ENCODE measurements at regions not wholly inside any gene's neighbourhood (a gene's known extent, or its start where the extent isn't known, plus 50 kb on each side); places are given as distances from the start of the nearest gene placed in this dataset.

DNA sequence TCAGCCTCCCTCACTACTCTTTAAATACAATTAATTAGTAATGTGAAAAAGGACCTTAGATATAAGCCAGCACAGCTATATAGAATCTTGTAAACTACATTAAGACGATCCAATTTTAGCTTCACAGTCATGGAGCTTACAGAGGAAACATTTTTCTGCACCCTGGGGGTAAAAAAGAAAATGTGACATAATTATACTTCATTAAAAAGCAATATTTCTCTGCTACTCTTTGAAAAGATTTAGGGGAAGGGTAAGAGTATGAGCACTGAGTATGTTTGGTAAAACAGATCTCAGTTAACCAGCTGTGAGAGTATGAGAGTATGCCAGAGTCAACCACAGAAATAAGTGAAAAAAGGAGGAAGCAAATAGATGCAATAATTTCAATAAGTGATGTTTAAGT, 1415.9 kb downstream of the PLA2G4A start:
- H3K4me1 Mint-ChIP-seq (ENCODE audit: low read depth) = peaks cover 8% of the 10 kb centered on the region
- no peaks in the 10 kb centered on the region for H3K36me3 Mint-ChIP-seq (ENCODE audit: low read depth)
- H3K9me3 Mint-ChIP-seq = peaks cover 19% of the 10 kb centered on the region
- no peak overlapping the region for H3K4me3 Mint-ChIP-seq
- no peak overlapping the region for H3K27ac Mint-ChIP-seq
- no peaks in the 10 kb centered on the region for H3K27me3 Mint-ChIP-seq
- intact Hi-C loops (cut with micrococcal nuclease) = no loop called here

GRCh38 chr1:188247255-188247654, 1418.5 kb downstream of the PLA2G4A start:
- H3K36me3 Mint-ChIP-seq (ENCODE audit: low read depth) = no peaks in the 10 kb centered on the region
- no peak overlapping the region for H3K27ac Mint-ChIP-seq
- H3K4me3 Mint-ChIP-seq = no peak overlapping the region

DNA sequence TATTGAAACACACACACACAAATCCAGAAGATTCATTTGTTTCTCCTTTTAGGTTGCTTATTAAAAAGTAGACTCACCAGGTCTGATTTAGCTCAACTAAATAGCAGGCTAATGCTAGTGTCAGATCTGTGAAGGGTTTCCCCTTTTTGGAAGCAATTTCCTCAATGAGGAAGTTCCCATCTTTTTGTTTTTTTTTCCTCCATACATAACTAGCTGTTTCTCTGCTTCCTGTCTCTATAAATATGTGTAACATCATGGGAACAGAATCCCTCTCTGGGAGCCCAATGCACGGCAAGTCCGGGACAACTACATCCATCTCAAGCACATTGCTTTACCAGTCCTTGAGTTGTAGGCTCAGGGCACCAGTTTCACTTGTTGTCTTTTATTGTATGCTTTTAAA, 1421.1 kb downstream of the PLA2G4A start:
- Mint-ChIP-seq H3K36me3 (ENCODE audit: low read depth) (no peaks in the 10 kb centered on the region), H3K27me3 (no peaks in the 10 kb centered on the region), H3K27ac (no peak overlapping the region)

More at GRCh38 chr1:188247255-188247654, 1418.5 kb downstream of the PLA2G4A start:
- Mint-ChIP-seq H3K4me1 (ENCODE audit: low read depth) (peaks cover 6% of the 10 kb centered on the region), H3K27me3 (no peaks in the 10 kb centered on the region), H3K9me3 (peaks cover 8% of the 10 kb centered on the region)
- intact Hi-C loops (cut with micrococcal nuclease) = no loop called here

GRCh38 chr1:188251036-188251435, 1422.3 kb downstream of the PLA2G4A start:
- Mint-ChIP-seq H3K9me3 (peaks cover 11% of the 10 kb centered on the region), H3K27ac (no peak overlapping the region), H3K27me3 (no peaks in the 10 kb centered on the region), H3K4me1 (ENCODE audit: low read depth) (peaks cover 6% of the 10 kb centered on the region), H3K4me3 (no peak overlapping the region), H3K36me3 (ENCODE audit: low read depth) (no peaks in the 10 kb centered on the region)
- intact Hi-C loops (cut with micrococcal nuclease) = no loop called here

More for the DNA sequence above, 1421.1 kb downstream of the PLA2G4A start:
- Mint-ChIP-seq H3K4me3 (no peak overlapping the region), H3K9me3 (peaks cover 2% of the 10 kb centered on the region), H3K4me1 (ENCODE audit: low read depth) (peaks cover 6% of the 10 kb centered on the region)
- intact Hi-C loops (cut with micrococcal nuclease) = no loop called here

GRCh38 chr1:188261849-188262248, 1433.1 kb downstream of the PLA2G4A start:
- H3K9me3 Mint-ChIP-seq = peaks cover 63% of the 10 kb centered on the region
- no peak overlapping the region for H3K27ac Mint-ChIP-seq
- H3K27me3 Mint-ChIP-seq = no peaks in the 10 kb centered on the region
- intact Hi-C loops (cut with micrococcal nuclease) = no loop called here
- H3K4me1 Mint-ChIP-seq (ENCODE audit: low read depth) = no peaks in the 10 kb centered on the region
- no peak overlapping the region for H3K4me3 Mint-ChIP-seq
- no peaks in the 10 kb centered on the region for H3K36me3 Mint-ChIP-seq (ENCODE audit: low read depth)

DNA sequence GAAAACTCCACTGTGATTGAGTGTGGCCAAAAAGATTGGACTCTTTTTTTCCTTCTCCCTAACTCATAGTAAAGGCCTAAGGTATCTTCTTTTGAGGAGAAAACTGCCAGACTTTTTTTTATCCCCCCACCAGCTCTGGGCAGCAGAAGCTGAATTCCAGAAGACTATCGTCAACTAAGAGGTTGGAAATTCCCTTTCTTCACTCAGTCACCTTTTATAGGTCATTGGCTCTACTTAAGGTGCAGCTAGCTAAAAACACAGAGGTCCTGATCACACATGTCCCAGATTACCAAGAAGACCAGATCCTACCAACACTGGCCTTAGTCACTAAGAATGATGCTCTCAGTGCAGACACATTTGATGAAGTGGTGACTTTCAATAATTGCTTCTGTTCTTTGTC, 1441.2 kb downstream of the PLA2G4A start:
- intact Hi-C loops (cut with micrococcal nuclease) = no loop called here
- Mint-ChIP-seq H3K9me3 (peaks cover 21% of the 10 kb centered on the region), H3K27ac (no peak overlapping the region), H3K27me3 (no peaks in the 10 kb centered on the region), H3K4me3 (no peak overlapping the region), H3K4me1 (ENCODE audit: low read depth) (no peaks in the 10 kb centered on the region), H3K36me3 (ENCODE audit: low read depth) (no peaks in the 10 kb centered on the region)

DNA sequence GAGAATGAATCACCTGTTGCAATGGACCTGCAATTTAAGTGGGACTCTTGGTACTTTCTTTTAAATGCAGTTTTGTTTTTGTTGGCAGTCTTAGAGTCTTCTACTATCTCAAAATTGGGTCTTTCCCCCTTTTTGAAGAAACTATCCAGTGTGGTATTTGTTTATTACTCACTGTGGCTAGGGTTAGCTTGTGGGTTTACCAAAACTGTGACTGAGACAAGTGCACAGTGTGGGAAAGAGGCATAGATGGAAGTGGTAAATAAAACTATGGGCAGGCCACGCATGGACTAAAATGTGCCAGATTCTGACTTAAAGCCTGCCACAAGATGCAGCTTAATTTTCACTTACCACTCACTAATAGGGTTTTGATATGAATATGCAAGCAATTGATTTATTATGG, 1441.7 kb downstream of the PLA2G4A start:
- H3K4me1 Mint-ChIP-seq (ENCODE audit: low read depth) = no peaks in the 10 kb centered on the region
- H3K9me3 Mint-ChIP-seq = peaks cover 19% of the 10 kb centered on the region
- H3K27ac Mint-ChIP-seq = no peak overlapping the region
- H3K4me3 Mint-ChIP-seq = no peak overlapping the region
- no peaks in the 10 kb centered on the region for H3K27me3 Mint-ChIP-seq
- intact Hi-C loops (cut with micrococcal nuclease) = no loop called here
- no peaks in the 10 kb centered on the region for H3K36me3 Mint-ChIP-seq (ENCODE audit: low read depth)

DNA sequence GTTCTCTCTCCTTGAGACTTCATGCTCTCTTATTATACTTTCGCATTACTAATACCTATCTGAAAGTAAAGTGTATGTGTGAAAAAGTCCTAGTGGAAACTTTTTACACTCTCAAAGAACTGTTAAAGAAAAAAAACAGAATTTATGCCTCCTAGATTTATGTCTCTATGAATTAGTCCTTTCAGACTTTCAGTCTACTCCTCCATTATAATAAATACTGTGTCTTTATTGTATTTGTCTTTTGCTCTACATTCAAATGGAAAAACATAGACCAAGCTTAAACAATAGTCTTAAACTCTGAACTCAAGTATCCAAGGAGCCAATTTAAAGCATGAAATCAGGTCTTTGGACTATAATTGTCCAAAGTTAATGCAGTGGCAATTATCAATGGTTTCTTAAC, 1449.0 kb downstream of the PLA2G4A start:
- intact Hi-C loops (cut with micrococcal nuclease) = no loop called here
- Mint-ChIP-seq H3K4me1 (ENCODE audit: low read depth) (no peaks in the 10 kb centered on the region), H3K27me3 (no peaks in the 10 kb centered on the region), H3K9me3 (peaks cover 15% of the 10 kb centered on the region), H3K36me3 (ENCODE audit: low read depth) (no peaks in the 10 kb centered on the region), H3K4me3 (no peak overlapping the region), H3K27ac (no peak overlapping the region)

- intact Hi-C loops (cut with micrococcal nuclease) = no loop called here
- Mint-ChIP-seq H3K9me3 (peaks cover 15% of the 10 kb centered on the region), H3K4me3 (no peak overlapping the region)
Measured at GRCh38 chr1:188281921-188282320, 1453.2 kb downstream of the PLA2G4A start.

GRCh38 chr1:188295157-188295556, 1466.4 kb downstream of the PLA2G4A start:
- Mint-ChIP-seq H3K27me3 (no peaks in the 10 kb centered on the region), H3K9me3 (peaks cover 31% of the 10 kb centered on the region), H3K36me3 (ENCODE audit: low read depth) (no peaks in the 10 kb centered on the region), H3K4me3 (no peak overlapping the region), H3K27ac (no peak overlapping the region), H3K4me1 (ENCODE audit: low read depth) (no peaks in the 10 kb centered on the region)
- intact Hi-C loops (cut with micrococcal nuclease) = no loop called here

More at GRCh38 chr1:188281921-188282320, 1453.2 kb downstream of the PLA2G4A start:
- no peaks in the 10 kb centered on the region for H3K27me3 Mint-ChIP-seq
- H3K27ac Mint-ChIP-seq = no peak overlapping the region
- no peaks in the 10 kb centered on the region for H3K36me3 Mint-ChIP-seq (ENCODE audit: low read depth)
- no peaks in the 10 kb centered on the region for H3K4me1 Mint-ChIP-seq (ENCODE audit: low read depth)

DNA sequence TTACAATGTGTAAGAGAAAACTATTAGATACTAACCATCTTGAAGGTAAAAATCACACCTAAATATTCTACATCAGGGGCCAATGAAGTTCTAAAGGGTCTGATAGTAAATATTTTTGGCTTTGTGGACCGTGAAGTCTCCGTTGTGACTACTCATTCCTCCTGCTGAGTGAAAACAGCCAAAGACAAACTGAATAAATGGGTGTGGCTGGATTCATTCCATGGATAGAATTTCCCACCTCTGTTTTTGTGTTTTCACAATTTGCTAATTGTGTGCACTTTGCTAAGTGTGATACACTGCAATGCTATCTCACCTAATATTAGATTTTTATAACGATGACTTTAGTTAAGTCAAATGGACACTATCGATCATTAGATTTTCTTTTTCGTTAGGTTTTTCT, 1474.0 kb downstream of the PLA2G4A start:
- H3K27me3 Mint-ChIP-seq = no peaks in the 10 kb centered on the region
- no peak overlapping the region for H3K27ac Mint-ChIP-seq
- intact Hi-C loops (cut with micrococcal nuclease) = no loop called here
- H3K4me1 Mint-ChIP-seq (ENCODE audit: low read depth) = no peaks in the 10 kb centered on the region
- H3K36me3 Mint-ChIP-seq (ENCODE audit: low read depth) = no peaks in the 10 kb centered on the region
- H3K9me3 Mint-ChIP-seq = peaks cover 31% of the 10 kb centered on the region
- H3K4me3 Mint-ChIP-seq = no peak overlapping the region

- intact Hi-C loops (cut with micrococcal nuclease) = no loop called here
- Mint-ChIP-seq H3K27ac (no peak overlapping the region), H3K4me3 (no peak overlapping the region), H3K9me3 (no peaks in the 10 kb centered on the region), H3K27me3 (no peaks in the 10 kb centered on the region), H3K4me1 (ENCODE audit: low read depth) (no peaks in the 10 kb centered on the region), H3K36me3 (ENCODE audit: low read depth) (no peaks in the 10 kb centered on the region)
Measured at GRCh38 chr1:188314557-188315137, 1485.9 kb downstream of the PLA2G4A start.

DNA sequence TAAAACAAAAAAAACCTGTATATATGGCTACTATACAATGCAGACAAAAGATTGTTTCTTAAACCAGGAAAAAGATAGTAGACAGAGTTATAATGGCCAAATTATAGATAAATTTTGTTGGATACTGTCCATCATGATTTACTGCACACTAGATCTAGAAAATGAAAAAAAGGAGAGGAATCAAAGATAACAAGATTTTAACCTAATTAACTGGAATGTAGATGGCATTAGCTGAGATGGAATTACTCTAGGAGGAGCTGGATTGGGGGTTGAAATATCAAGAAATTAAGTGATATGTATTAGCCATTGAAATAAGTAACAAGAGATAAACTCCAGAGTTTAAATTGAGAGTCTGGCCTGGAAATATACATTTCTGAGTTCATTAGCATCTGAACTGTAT, 1489.1 kb downstream of the PLA2G4A start:
- no peaks in the 10 kb centered on the region for H3K27me3 Mint-ChIP-seq
- H3K36me3 Mint-ChIP-seq (ENCODE audit: low read depth) = no peaks in the 10 kb centered on the region

DNA sequence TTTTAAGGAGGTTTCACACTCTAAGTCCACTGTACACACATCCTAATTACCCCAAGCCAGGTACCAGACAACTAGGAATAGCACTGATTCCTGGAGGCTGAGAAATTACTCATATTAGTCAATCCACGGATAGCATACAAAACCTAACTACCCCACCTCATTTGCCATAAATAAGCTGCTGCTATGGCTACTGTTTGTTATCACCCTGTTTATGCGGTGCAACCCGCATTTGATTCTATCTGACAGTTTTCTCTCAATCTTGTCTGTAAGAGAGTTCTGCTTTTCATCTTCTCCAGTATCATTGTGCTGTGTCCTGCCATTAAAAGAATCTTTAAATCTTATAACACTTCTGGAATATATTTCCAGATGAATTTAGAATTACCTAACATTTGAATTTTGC, 1496.5 kb downstream of the PLA2G4A start:
- intact Hi-C loops (cut with micrococcal nuclease) = no loop called here
- H3K27me3 Mint-ChIP-seq = no peaks in the 10 kb centered on the region
- H3K27ac Mint-ChIP-seq = no peak overlapping the region
- no peaks in the 10 kb centered on the region for H3K36me3 Mint-ChIP-seq (ENCODE audit: low read depth)
- H3K4me3 Mint-ChIP-seq = no peak overlapping the region
- H3K4me1 Mint-ChIP-seq (ENCODE audit: low read depth) = no peaks in the 10 kb centered on the region
- H3K9me3 Mint-ChIP-seq = no peaks in the 10 kb centered on the region

More for the DNA sequence above, 1489.1 kb downstream of the PLA2G4A start:
- Mint-ChIP-seq H3K27ac (no peak overlapping the region), H3K4me3 (no peak overlapping the region), H3K9me3 (no peaks in the 10 kb centered on the region), H3K4me1 (ENCODE audit: low read depth) (no peaks in the 10 kb centered on the region)
- intact Hi-C loops (cut with micrococcal nuclease) = no loop called here

DNA sequence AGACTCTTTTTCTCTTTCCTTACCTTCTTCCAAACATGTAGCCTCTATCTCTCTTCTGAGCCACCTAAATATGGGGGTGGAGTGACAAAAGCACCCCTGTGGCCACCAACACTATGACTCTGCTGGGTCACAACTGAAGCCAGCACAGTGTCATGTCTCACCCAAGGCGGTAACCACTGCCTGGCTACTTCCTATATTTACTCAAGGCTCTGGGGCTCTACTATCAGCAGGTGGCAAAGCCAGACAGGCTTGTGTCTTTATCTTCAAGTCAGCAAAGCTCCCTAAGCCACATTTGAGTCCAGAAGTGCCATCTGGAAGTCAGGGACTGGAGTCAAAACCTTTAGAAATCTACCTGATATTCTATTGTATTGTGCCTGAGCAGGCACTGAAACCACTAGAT, 1515.2 kb downstream of the PLA2G4A start:
- intact Hi-C loops (cut with micrococcal nuclease) = no loop called here
- no peaks in the 10 kb centered on the region for H3K36me3 Mint-ChIP-seq (ENCODE audit: low read depth)
- H3K4me1 Mint-ChIP-seq (ENCODE audit: low read depth) = no peaks in the 10 kb centered on the region
- no peak overlapping the region for H3K4me3 Mint-ChIP-seq
- no peak overlapping the region for H3K27ac Mint-ChIP-seq
- peaks cover 19% of the 10 kb centered on the region for H3K9me3 Mint-ChIP-seq
- no peaks in the 10 kb centered on the region for H3K27me3 Mint-ChIP-seq

Measured in dendritic cell treated with granulocyte-macrophage colony-stimulating factor and Interleukin-4, amounts not matched to agents 40 ng/mL and 50 ng/mL, for 4 days (primary cell).